ENCODE measurements at regions not wholly inside any gene's neighbourhood (a gene's known extent, or its start where the extent isn't known, plus 50 kb on each side); places are given as distances from the start of the nearest gene placed in this dataset.

DNA sequence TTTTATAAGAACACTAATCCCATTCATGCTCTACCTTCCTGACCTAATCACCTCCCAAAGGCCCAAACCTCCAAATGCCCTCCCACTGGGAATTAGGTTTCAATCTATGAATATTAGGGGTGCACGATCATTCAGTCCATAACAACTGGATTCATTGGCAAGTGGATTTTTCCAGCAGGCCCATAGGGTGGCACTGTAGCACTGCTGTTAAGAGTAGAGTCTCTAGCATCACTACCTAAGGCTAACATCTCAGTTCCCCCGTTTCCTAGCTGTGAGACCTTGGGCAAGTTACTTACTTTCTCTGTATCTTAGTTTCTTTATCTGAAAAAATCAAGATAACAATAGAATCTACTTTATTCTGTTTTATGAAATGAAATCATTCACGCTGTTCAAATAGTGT lies 315.8 kb downstream of the STIM2 start:
- no peak for TF ChIP-seq POLR2A (IDR thresholded peaks at IDR 0.05)
- peak in 1 of 3 donors; percentile 14 for TF ChIP-seq CTCF (IDR thresholded peaks at IDR 0.05)
